Smooth muscle cell (in vitro differentiated cells): ENCODE measurements at regions not wholly inside any gene's neighbourhood (a gene's known extent, or its start where the extent isn't known, plus 50 kb on each side); places are given as distances from the start of the nearest gene placed in this dataset.

Experiments used
- DNase-seq: peaks from one replicate; lab custom pipeline; 2025; ENCODE audit not compliant: unreplicated experiment; lab: John Stamatoyannopoulos, UW
- H2AFZ ChIP-seq: fragments of 200-600 bp; sonication (generic); 2 replicates; pipeline ENCODE4 v1.6.0; 2016; ENCODE audit warnings: antibody characterized with exemption, low read depth, mild to moderate bottlenecking
- H3F3A ChIP-seq: fragments of 200-600 bp; sonication (generic); 2 replicates; pipeline ENCODE4 v1.6.0; 2017; ENCODE audit warnings: antibody characterized with exemption, low read depth
- H3K27ac ChIP-seq: fragments of 200-600 bp; sonication (generic); 2 replicates; pipeline ENCODE4 v1.5.1; 2016; ENCODE audit warnings: low read depth, mild to moderate bottlenecking
- H3K27me3 ChIP-seq: fragments of 200-600 bp; sonication (generic); 2 replicates; pipeline ENCODE4 v1.6.1; 2016; ENCODE audit warnings: low read depth, mild to moderate bottlenecking
- H3K36me3 ChIP-seq: fragments of 200-600 bp; sonication (generic); 2 replicates; pipeline ENCODE4 v1.5.1; 2016; ENCODE audit warnings: low read depth
- H3K4me1 ChIP-seq: fragments of 200-600 bp; sonication (generic); 2 replicates; pipeline ENCODE4 v1.5.1; 2016; ENCODE audit warnings: low read depth
- H3K4me2 ChIP-seq: fragments of 200-600 bp; sonication (generic); 2 replicates; pipeline ENCODE4 v1.6.0; 2016; ENCODE audit warnings: mild to moderate bottlenecking
- H3K4me3 ChIP-seq: fragments of 200-600 bp; sonication (generic); 2 replicates; pipeline ENCODE4 v1.5.1; 2016; ENCODE audit warnings: mild to moderate bottlenecking
- H3K79me2 ChIP-seq: fragments of 200-600 bp; sonication (generic); 2 replicates; pipeline ENCODE4 v1.6.0; 2016; ENCODE audit warnings: low read depth, mild to moderate bottlenecking
- H3K9ac ChIP-seq: fragments of 200-600 bp; sonication (generic); 2 replicates; pipeline ENCODE4 v1.6.0; 2016; ENCODE audit warnings: low read depth
- H3K9me3 ChIP-seq: fragments of 200-600 bp; sonication (generic); replicated peaks from 2 replicates; pipeline ENCODE4 v1.5.1; 2016; ENCODE audit warnings: low read depth
- H4K20me1 ChIP-seq: fragments of 200-600 bp; sonication (generic); 2 replicates; pipeline ENCODE4 v1.6.0; 2016; ENCODE audit warnings: low read depth
- WGBS: methylation state at CpG from one replicate; pipeline ENCODE4 v1.1.7; 2016; ENCODE audit warnings: low lambda C conversion rate; 5-methylcytosine and 5-hydroxymethylcytosine counted together
- TF ChIP-seq, protein P1 (sequence below): fragments of 200-600 bp; sonication (generic); IDR thresholded peaks from 2 replicates; pipeline ENCODE4 v1.5.1; 2017; ENCODE audit warnings: borderline replicate concordance, mild to moderate bottlenecking, antibody characterized with exemption; ENCODE audit not compliant: insufficient read depth, poor library complexity, severe bottlenecking

DNA sequence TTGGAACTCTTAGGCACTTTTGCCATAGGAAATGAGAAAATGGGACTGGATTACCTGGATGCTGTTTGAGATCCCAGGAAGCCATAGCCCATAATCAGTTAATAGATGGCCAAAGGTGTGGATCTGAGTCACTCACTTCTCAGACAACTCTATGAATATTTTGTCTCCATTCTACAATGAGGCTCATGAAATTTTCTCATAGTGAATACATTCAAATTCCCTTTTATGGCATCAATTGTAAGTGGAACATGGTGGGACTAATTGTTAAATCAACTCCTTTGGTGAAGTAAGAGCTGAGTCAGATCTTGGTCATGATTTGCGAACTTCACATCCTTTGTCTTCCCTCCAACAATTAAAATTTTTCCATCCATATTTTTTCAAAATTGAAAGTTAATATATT, 222.1 kb downstream of the ARL4A start:
- Histone ChIP-seq H3K27me3 (no peaks in the 10 kb centered on the region), H3K36me3 (no peaks in the 10 kb centered on the region), H3K4me2 (no peak overlapping the region), H3K27ac (no peak overlapping the region), H3K9me3 (no peaks in the 10 kb centered on the region), H3K4me1 (no peaks in the 10 kb centered on the region), H4K20me1 (no peaks in the 10 kb centered on the region), H2AFZ (no peak overlapping the region), H3F3A (no peaks in the 10 kb centered on the region), H3K79me2 (no peaks in the 10 kb centered on the region), H3K4me3 (no peak overlapping the region), H3K9ac (no peak overlapping the region)
- TF ChIP-seq, protein P1, sequence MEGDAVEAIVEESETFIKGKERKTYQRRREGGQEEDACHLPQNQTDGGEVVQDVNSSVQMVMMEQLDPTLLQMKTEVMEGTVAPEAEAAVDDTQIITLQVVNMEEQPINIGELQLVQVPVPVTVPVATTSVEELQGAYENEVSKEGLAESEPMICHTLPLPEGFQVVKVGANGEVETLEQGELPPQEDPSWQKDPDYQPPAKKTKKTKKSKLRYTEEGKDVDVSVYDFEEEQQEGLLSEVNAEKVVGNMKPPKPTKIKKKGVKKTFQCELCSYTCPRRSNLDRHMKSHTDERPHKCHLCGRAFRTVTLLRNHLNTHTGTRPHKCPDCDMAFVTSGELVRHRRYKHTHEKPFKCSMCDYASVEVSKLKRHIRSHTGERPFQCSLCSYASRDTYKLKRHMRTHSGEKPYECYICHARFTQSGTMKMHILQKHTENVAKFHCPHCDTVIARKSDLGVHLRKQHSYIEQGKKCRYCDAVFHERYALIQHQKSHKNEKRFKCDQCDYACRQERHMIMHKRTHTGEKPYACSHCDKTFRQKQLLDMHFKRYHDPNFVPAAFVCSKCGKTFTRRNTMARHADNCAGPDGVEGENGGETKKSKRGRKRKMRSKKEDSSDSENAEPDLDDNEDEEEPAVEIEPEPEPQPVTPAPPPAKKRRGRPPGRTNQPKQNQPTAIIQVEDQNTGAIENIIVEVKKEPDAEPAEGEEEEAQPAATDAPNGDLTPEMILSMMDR, result no peak
- WGBS, result 90% methylated on average over 1 of the region's 1 CpG
- DNase-seq, result no peak

DNA sequence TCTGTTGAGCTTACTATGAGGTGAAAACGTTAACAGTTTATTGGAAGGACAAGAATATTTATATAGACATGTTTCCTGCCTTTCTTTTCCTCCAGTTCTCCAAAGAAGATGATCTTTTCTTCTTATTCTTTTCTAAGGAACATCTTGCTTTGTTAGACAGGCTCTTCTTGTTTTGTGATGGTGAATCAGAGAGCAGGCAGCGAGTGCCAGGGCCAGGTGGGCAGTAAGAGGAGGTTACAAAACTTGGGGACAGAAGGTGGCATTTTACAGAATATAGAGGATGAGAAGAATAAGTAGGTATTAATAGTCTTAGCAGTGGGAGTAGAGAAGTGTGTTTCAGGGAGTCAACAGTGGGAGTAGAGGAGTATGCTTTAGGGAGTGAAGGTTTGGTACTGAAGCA, 223.6 kb downstream of the ARL4A start:
- no peaks in the 10 kb centered on the region for H3F3A ChIP-seq
- H4K20me1 ChIP-seq, result no peaks in the 10 kb centered on the region
- no peak overlapping the region for H3K9ac ChIP-seq
- no peaks in the 10 kb centered on the region for H3K4me1 ChIP-seq
- no peaks in the 10 kb centered on the region for H3K79me2 ChIP-seq
- no peak overlapping the region for H3K4me2 ChIP-seq
- WGBS, result 89% methylated on average over 2 of the region's 2 CpGs
- H3K36me3 ChIP-seq, result no peaks in the 10 kb centered on the region
- H3K4me3 ChIP-seq, result no peak overlapping the region
- TF ChIP-seq, protein P1, result no peak
- H3K27me3 ChIP-seq, result no peaks in the 10 kb centered on the region
- no peak for DNase-seq
- H3K27ac ChIP-seq, result no peak overlapping the region
- peak overlapping the region; percentile 44 for H2AFZ ChIP-seq
- H3K9me3 ChIP-seq, result no peaks in the 10 kb centered on the region

DNA sequence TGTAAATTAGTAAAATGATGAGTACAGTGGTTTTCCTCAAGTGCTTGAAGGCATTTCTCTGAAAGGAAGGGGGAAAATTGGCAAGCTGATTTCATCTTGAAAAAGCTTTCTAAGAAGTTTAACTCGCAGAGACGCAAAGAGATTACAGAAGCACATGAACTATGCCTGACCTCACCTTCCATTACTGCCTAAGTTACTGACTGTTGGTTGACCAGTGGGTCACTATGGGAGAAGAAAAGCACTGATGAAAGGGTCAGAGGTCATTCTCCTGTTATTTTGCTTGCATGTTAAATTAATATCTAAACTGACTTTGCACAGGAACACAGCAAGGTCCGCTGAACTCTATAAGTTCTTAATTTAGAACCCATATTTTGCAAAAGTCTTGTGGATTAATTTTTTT, 225.6 kb downstream of the ARL4A start:
- no peaks in the 10 kb centered on the region for H4K20me1 ChIP-seq
- TF ChIP-seq, protein P1, result no peak
- no peaks in the 10 kb centered on the region for H3K79me2 ChIP-seq
- no peaks in the 10 kb centered on the region for H3K9me3 ChIP-seq
- no peak overlapping the region for H3K9ac ChIP-seq
- no peaks in the 10 kb centered on the region for H3K4me1 ChIP-seq
- H3K27me3 ChIP-seq, result no peaks in the 10 kb centered on the region
- no peak overlapping the region for H3K4me3 ChIP-seq
- DNase-seq, result no peak
- H3K27ac ChIP-seq, result no peak overlapping the region
- H3K36me3 ChIP-seq, result no peaks in the 10 kb centered on the region
- no peak overlapping the region for H3K4me2 ChIP-seq
- no peaks in the 10 kb centered on the region for H3F3A ChIP-seq
- no peak overlapping the region for H2AFZ ChIP-seq
- WGBS, result 54% methylated on average over 3 of the region's 3 CpGs

DNA sequence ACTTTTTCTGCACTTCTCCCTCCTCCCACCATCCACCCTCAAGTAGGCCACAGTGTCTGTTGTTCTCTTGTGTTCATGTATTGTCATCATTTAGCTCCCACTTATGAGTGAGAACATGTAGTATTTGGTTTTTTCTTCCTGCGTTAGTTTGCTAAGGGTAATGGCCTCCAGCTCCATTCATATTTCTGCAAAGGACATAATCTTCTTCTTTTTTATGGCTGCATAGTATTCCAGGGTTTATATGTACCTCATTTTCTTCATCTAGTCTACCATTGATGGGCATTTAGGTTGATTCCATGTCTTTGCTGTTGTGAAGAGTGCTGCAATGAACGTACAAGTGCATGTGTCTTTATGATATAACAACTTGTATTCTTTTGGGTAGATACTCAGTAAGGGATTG, 230.4 kb downstream of the ARL4A start:
- Histone ChIP-seq H3K79me2 (no peaks in the 10 kb centered on the region), H4K20me1 (no peaks in the 10 kb centered on the region), H3K27me3 (no peaks in the 10 kb centered on the region), H3K36me3 (no peaks in the 10 kb centered on the region), H3K4me2 (no peak overlapping the region), H3K27ac (no peak overlapping the region), H3K4me3 (no peak overlapping the region), H3K4me1 (no peaks in the 10 kb centered on the region), H3F3A (no peaks in the 10 kb centered on the region), H3K9me3 (no peaks in the 10 kb centered on the region), H3K9ac (no peak overlapping the region), H2AFZ (no peak overlapping the region)
- no peak for DNase-seq
- TF ChIP-seq, protein P1, result no peak
- 94% methylated on average over 2 of the region's 2 CpGs for WGBS
